Epithelial cell of proximal tubule (primary cell): ENCODE measurements at regions not wholly inside any gene's neighbourhood (a gene's known extent, or its start where the extent isn't known, plus 50 kb on each side); places are given as distances from the start of the nearest gene placed in this dataset.

Source experiments
- DNase-seq: peaks from one replicate; pipeline ENCODE4 v3.0.0-alpha.2; 2011; ENCODE audit warnings: low read depth
- H3K4me3 ChIP-seq: 2 replicates; pipeline ENCODE4 v1.5.1; 2011; ENCODE audit warnings: low read depth, mild to moderate bottlenecking, low read length
- CTCF ChIP-seq: conservative IDR thresholded peaks from 2 replicates; pipeline ENCODE4 v1.5.1; 2012; ENCODE audit warnings: low read depth, mild to moderate bottlenecking, low read length

- H3K4me3 ChIP-seq, result no peak overlapping the region
- DNase-seq, result no peak
- no peak for TF ChIP-seq CTCF
Measured at GRCh38 chr1:168421399-168422004, 122.3 kb downstream of the XCL2 start.

- no peak for TF ChIP-seq CTCF
- no peak for DNase-seq
- H3K4me3 ChIP-seq, result no peak overlapping the region
Measured at GRCh38 chr1:168420177-168420576, 123.6 kb downstream of the XCL2 start.

GRCh38 chr1:168419736-168420135, 124.1 kb downstream of the XCL2 start:
- H3K4me3 ChIP-seq, result no peak overlapping the region
- TF ChIP-seq CTCF, result no peak
- no peak for DNase-seq

- TF ChIP-seq CTCF, result no peak
- no peak overlapping the region for H3K4me3 ChIP-seq
- DNase-seq, result no peak
Measured at GRCh38 chr1:168416220-168416619, 127.6 kb downstream of the XCL2 start.

- H3K4me3 ChIP-seq, result no peak overlapping the region
- TF ChIP-seq CTCF, result no peak
- no peak for DNase-seq
Measured at GRCh38 chr1:168414914-168415313, 128.9 kb downstream of the XCL2 start.

GRCh38 chr1:168410464-168410863, 129.8 kb downstream of the TBX19 start:
- no peak overlapping the region for H3K4me3 ChIP-seq
- TF ChIP-seq CTCF, result no peak
- DNase-seq, result no peak

GRCh38 chr1:168408884-168409283, 128.2 kb downstream of the TBX19 start:
- no peak for DNase-seq
- H3K4me3 ChIP-seq, result no peak overlapping the region
- no peak for TF ChIP-seq CTCF
